Globus pallidus (tissue), 1 donor: ENCODE measurements at regions not wholly inside any gene's neighbourhood (a gene's known extent, or its start where the extent isn't known, plus 50 kb on each side); places are given as distances from the start of the nearest gene placed in this dataset.

Experiments used
- DNase-seq: peaks from one replicate; pipeline ENCODE4 v3.0.0-alpha.2; 2015; ENCODE audit warnings: low spot score

- no peak for DNase-seq
These were observed 255.8 kb downstream of the CYP26B1 start for GRCh38 chr2:71891719-71892422.

- DNase-seq = no peak
These were observed 256.5 kb downstream of the CYP26B1 start for GRCh38 chr2:71891155-71891554.

- no peak for DNase-seq
These were observed 257.6 kb downstream of the CYP26B1 start for GRCh38 chr2:71889759-71890684.

- no peak for DNase-seq
These were observed 258.8 kb downstream of the CYP26B1 start for GRCh38 chr2:71888751-71889445.

GRCh38 chr2:71887196-71887595, 260.5 kb downstream of the CYP26B1 start:
- DNase-seq = no peak

GRCh38 chr2:71886241-71886640, 261.4 kb downstream of the CYP26B1 start:
- no peak for DNase-seq

- no peak for DNase-seq
These were observed 263.2 kb downstream of the CYP26B1 start for GRCh38 chr2:71884303-71885042.

- DNase-seq = peak; percentile 76
These were observed 264.7 kb downstream of the CYP26B1 start for GRCh38 chr2:71882949-71883472.

- no peak for DNase-seq
These were observed 265.3 kb downstream of the CYP26B1 start for GRCh38 chr2:71882236-71882946.

- no peak for DNase-seq
These were observed 266.6 kb downstream of the CYP26B1 start for GRCh38 chr2:71880846-71881610.

GRCh38 chr2:71880287-71880686, 267.4 kb downstream of the CYP26B1 start:
- DNase-seq = no peak

GRCh38 chr2:71879509-71880184, 268.0 kb downstream of the CYP26B1 start:
- DNase-seq = no peak

GRCh38 chr2:71878626-71879508, 268.8 kb downstream of the CYP26B1 start:
- DNase-seq = no peak

- DNase-seq = no peak
These were observed 270.0 kb downstream of the CYP26B1 start for GRCh38 chr2:71877636-71878035.

- DNase-seq = no peak
These were observed 270.9 kb downstream of the CYP26B1 start for GRCh38 chr2:71876542-71877451.

- DNase-seq = no peak
These were observed 275.1 kb downstream of the CYP26B1 start for GRCh38 chr2:71872466-71873051.

- no peak for DNase-seq
These were observed 282.2 kb downstream of the CYP26B1 start for GRCh38 chr2:71865391-71865965.
